Panc1 (cell line): ENCODE measurements at regions not wholly inside any gene's neighbourhood (a gene's known extent, or its start where the extent isn't known, plus 50 kb on each side); places are given as distances from the start of the nearest gene placed in this dataset.

Source experiments
- ATAC-seq: fragments of 200-7000 bp; cut with Tn5 transposase; 2 replicates; pipeline ENCODE4 v1.9.1; 2020; ENCODE audit warnings: mild to moderate bottlenecking, moderate library complexity
- BruUV-seq: library from RNA; stranded (reverse); fragments of 400-500 nt; replicated peaks from 2 replicates; lab custom pipeline; 2021; lab: Mats Ljungman, UMichigan
- CTCF ChIA-PET: fragments of 300-600 bp; sonication (Branson Sonifier 250); formaldehyde crosslinking; loops from one replicate; lab custom pipeline; 2022; ENCODE audit warnings: antibody characterized with exemption; lab: Charles Lee
- POLR2A ChIA-PET: fragments of 300-600 bp; sonication (Branson Sonifier 250); formaldehyde crosslinking; loops from one replicate; lab custom pipeline; 2022; ENCODE audit warnings: antibody characterized with exemption; lab: Charles Lee
- DNase-seq: peaks from one replicate; pipeline ENCODE4 v3.0.0-alpha.2; 2010; ENCODE audit warnings: low read depth, low spot score
- H3K27ac ChIP-seq: 2 replicates; pipeline ENCODE4 v1.5.1; 2011; ENCODE audit warnings: mild to moderate bottlenecking, low read length, inconsistent platforms
- H3K27me3 ChIP-seq: fragments of 200-500 bp; sonication (Bioruptor generic); 2 replicates; pipeline ENCODE4 v1.6.0; 2014; ENCODE audit warnings: low read length, inconsistent platforms; ENCODE audit not compliant: control insufficient read depth, insufficient read depth
- H3K36me3 ChIP-seq: fragments of 200-500 bp; sonication (Bioruptor generic); 2 replicates; pipeline ENCODE4 v1.5.1; 2014; ENCODE audit warnings: inconsistent platforms, mild to moderate bottlenecking, low read length, moderate library complexity; ENCODE audit not compliant: control insufficient read depth, insufficient read depth
- H3K4me1 ChIP-seq: 2 replicates; pipeline ENCODE4 v1.5.1; 2011; ENCODE audit warnings: inconsistent platforms, mild to moderate bottlenecking, low read length, moderate library complexity; ENCODE audit not compliant: control insufficient read depth, insufficient read depth
- H3K4me3 ChIP-seq, 2 experiments: 2 replicates each; pipeline ENCODE4 v1.5.1; 2011 to 2012; ENCODE audit warnings: low read depth in 2 of 2, low read length in 2 of 2, mild to moderate bottlenecking in 2 of 2, inconsistent platforms in 1 of 2, moderate library complexity in 1 of 2
- H3K9me3 ChIP-seq: fragments of 200-500 bp; sonication (Bioruptor generic); 2 replicates; pipeline ENCODE4 v1.5.1; 2014; ENCODE audit warnings: low read depth, mild to moderate bottlenecking, inconsistent platforms, low read length, moderate library complexity; ENCODE audit not compliant: control insufficient read depth, insufficient read depth
- POLR2AphosphoS5 ChIP-seq: IDR thresholded peaks from 2 replicates; pipeline ENCODE4 v1.6.1; 2012; ENCODE audit warnings: mild to moderate bottlenecking, low read depth, low read length, moderate library complexity
- SIN3A ChIP-seq: IDR thresholded peaks from 2 replicates; pipeline ENCODE4 v1.6.1; 2012; ENCODE audit warnings: low read depth, mild to moderate bottlenecking, low read length, moderate library complexity, borderline replicate concordance; ENCODE audit not compliant: insufficient read depth
- TCF7L2 ChIP-seq: IDR thresholded peaks from 2 replicates; pipeline ENCODE4 v1.6.1; 2011; ENCODE audit warnings: mild to moderate bottlenecking, low read depth, low read length, inconsistent platforms
- in situ Hi-C: cut with HindIII; loops from 2 replicates; pipeline ENCODE4 v1.10.0; 2016; ENCODE audit warnings: low sequenced_read_pairs, low pct_unique_long_range_greater_than_20kb
- intact Hi-C: fragments of 100-400 bp; cut with micrococcal nuclease; formaldehyde crosslinking; loops from one replicate; pipeline ENCODE4 v1.10.0; 2022; ENCODE audit not compliant: unreplicated experiment
- TF ChIP-seq, protein P1 (sequence below), 2 experiments: IDR thresholded peaks; 2 replicates each; pipeline ENCODE4 v1.6.1; 2011 to 2012; ENCODE audit warnings: low read depth in 2 of 2, control low read depth in 1 of 2, low read length in 1 of 2, mild to moderate bottlenecking in 1 of 2, moderate library complexity in 1 of 2; ENCODE audit not compliant: insufficient read depth in 1 of 2
- TF ChIP-seq, protein P2 (sequence below): fragments of 450-650 bp; IDR thresholded peaks from 2 replicates; pipeline ENCODE4 v1.5.1; 2017; ENCODE audit warnings: mild to moderate bottlenecking

DNA sequence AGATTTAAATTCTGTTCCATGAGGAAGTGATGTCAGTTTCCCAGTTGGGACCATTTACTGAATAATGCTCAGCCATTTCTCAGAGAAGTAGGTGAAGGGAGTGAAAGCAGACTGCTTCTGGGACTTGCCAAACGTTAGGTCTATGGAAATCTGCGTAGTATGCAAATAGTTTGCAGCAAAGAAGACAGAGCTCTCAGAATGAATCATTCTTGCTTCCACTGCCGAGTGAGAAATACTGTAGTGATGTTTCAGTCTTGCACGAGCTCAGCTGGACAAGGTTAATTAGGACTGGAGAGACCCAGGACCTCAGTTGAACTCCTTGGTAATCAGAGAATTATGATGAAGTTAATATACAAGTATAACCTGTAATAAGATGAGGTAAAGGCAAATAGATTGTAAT lies 317.7 kb upstream of the DAB1 start:
- TF ChIP-seq TCF7L2, result no peak
- TF ChIP-seq, protein P1, sequence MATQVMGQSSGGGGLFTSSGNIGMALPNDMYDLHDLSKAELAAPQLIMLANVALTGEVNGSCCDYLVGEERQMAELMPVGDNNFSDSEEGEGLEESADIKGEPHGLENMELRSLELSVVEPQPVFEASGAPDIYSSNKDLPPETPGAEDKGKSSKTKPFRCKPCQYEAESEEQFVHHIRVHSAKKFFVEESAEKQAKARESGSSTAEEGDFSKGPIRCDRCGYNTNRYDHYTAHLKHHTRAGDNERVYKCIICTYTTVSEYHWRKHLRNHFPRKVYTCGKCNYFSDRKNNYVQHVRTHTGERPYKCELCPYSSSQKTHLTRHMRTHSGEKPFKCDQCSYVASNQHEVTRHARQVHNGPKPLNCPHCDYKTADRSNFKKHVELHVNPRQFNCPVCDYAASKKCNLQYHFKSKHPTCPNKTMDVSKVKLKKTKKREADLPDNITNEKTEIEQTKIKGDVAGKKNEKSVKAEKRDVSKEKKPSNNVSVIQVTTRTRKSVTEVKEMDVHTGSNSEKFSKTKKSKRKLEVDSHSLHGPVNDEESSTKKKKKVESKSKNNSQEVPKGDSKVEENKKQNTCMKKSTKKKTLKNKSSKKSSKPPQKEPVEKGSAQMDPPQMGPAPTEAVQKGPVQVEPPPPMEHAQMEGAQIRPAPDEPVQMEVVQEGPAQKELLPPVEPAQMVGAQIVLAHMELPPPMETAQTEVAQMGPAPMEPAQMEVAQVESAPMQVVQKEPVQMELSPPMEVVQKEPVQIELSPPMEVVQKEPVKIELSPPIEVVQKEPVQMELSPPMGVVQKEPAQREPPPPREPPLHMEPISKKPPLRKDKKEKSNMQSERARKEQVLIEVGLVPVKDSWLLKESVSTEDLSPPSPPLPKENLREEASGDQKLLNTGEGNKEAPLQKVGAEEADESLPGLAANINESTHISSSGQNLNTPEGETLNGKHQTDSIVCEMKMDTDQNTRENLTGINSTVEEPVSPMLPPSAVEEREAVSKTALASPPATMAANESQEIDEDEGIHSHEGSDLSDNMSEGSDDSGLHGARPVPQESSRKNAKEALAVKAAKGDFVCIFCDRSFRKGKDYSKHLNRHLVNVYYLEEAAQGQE (IDR thresholded peaks at IDR 0.05; ENCODE audit: insufficient read depth in 1 of 2, low read depth in 2 of 2, low read length in 1 of 2), result no peak
- TF ChIP-seq, protein P2, sequence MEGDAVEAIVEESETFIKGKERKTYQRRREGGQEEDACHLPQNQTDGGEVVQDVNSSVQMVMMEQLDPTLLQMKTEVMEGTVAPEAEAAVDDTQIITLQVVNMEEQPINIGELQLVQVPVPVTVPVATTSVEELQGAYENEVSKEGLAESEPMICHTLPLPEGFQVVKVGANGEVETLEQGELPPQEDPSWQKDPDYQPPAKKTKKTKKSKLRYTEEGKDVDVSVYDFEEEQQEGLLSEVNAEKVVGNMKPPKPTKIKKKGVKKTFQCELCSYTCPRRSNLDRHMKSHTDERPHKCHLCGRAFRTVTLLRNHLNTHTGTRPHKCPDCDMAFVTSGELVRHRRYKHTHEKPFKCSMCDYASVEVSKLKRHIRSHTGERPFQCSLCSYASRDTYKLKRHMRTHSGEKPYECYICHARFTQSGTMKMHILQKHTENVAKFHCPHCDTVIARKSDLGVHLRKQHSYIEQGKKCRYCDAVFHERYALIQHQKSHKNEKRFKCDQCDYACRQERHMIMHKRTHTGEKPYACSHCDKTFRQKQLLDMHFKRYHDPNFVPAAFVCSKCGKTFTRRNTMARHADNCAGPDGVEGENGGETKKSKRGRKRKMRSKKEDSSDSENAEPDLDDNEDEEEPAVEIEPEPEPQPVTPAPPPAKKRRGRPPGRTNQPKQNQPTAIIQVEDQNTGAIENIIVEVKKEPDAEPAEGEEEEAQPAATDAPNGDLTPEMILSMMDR, result no peak
- TF ChIP-seq SIN3A, result no peak
- no peak for TF ChIP-seq POLR2AphosphoS5
- no peak overlapping the region for H3K27ac ChIP-seq
- POLR2A ChIA-PET, result no interaction called here
- no peaks in the 10 kb centered on the region for H3K9me3 ChIP-seq
- DNase-seq (no peak), ATAC-seq (no peak)
- CTCF ChIA-PET, result no interaction called here
- H3K27me3 ChIP-seq, result no peaks in the 10 kb centered on the region; the same call in 1 of the 2 replicates
- no TSS peak for BruUV-seq
- H3K36me3 ChIP-seq, result no peaks in the 10 kb centered on the region
- in situ Hi-C loops (no loop called here), intact Hi-C loops (no loop called here)
- no peak overlapping the region for H3K4me3 ChIP-seq
- no peaks in the 10 kb centered on the region for H3K4me1 ChIP-seq

DNA sequence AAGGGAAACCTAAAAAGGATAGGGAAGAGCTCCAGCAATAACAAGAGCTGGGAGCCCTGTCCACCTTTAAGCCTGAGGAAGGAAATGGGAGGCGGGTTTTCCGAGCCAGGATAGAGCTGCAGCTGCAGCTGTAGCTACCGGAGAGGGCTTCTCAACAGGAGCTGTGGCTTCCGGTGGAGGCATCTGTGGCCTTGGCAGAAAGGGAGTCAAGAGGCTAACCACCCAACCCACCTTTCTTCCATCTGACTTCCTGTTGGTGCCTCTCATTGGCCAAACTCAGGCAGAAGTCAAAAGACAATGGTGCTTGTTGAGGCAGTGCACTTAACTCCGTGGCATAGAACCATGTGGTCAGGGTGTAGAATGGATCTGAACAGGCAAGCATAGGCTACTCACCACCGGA lies 313.1 kb upstream of the DAB1 start:
- intact Hi-C loops (no loop called here), in situ Hi-C loops (no loop called here)
- TF ChIP-seq, protein P1 (IDR thresholded peaks at IDR 0.05; ENCODE audit: insufficient read depth in 1 of 2, low read depth in 2 of 2, low read length in 1 of 2), result no peak
- TF ChIP-seq, protein P2, result no peak
- no peak for TF ChIP-seq POLR2AphosphoS5
- TF ChIP-seq TCF7L2, result no peak
- TF ChIP-seq SIN3A, result no peak
- ChIA-PET POLR2A (no interaction called here), CTCF (no interaction called here)
- ATAC-seq, result no peak
- BruUV-seq, result no TSS peak
- no peaks in the 10 kb centered on the region; the same call in 1 of the 2 replicates for H3K27me3 ChIP-seq
- no peaks in the 10 kb centered on the region for H3K9me3 ChIP-seq
- no peaks in the 10 kb centered on the region for H3K4me1 ChIP-seq
- H3K36me3 ChIP-seq, result no peaks in the 10 kb centered on the region
- no peak overlapping the region for H3K4me3 ChIP-seq
- no peak for DNase-seq
- no peak overlapping the region for H3K27ac ChIP-seq
